ENCODE measurements at regions not wholly inside any gene's neighbourhood (a gene's known extent, or its start where the extent isn't known, plus 50 kb on each side); places are given as distances from the start of the nearest gene placed in this dataset.

GRCh38 chr9:115261656-115262081 is 143.7 kb upstream of the TNC start:
- DNase-seq = no peak

- DNase-seq = peak; percentile 40
These were observed 144.5 kb upstream of the TNC start for GRCh38 chr9:115262477-115262876.

DNA sequence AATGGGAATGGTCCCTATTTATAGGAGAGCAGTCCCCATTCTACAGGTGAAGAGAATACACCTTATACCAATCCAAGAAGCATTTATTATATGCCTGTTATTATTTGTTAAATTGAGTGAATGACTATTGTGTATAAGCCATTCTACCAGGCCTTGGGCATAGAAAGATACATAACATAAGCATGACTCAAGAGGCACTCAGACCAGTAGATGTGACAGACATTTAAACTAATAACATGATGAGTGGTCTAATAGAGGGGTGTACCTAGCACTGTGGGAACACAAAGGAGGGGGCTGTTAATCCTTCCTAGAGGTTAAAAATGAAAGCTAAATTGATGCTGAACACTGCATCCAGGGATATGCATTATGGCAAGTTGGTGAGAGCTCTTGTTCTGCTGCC is 145.0 kb upstream of the TNC start:
- DNase-seq = no peak

DNA sequence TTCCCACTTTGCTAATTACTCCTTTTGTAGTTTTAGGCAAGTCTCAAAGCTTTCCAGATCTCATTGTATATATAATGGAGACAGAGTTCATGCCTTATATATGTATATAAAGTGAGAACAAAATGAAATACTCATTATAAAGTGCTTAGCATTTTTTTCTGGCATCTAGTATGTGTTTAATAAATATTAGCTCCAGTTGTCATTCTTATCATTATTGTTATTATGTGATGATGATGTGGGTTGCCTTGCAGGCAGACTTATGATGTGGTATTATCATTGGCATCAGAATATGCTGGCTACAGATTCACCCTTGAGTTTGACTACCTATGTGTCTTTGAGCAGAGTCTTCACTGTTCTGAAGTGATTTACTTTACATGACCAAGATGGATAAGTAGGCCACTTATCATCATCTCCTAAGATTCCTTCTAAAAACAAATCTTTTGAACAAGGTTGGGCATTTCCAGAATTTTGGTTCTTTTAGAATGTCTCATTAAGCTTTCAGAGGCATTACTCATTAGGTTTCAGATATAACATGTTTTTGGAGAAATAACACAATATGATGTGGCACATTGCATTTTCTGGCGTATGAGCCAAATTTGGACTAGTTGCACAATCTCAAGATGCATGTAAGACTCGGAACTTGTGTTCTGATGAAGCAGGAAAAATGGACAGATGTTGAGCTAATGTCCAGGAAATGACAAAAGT is 145.6 kb upstream of the TNC start:
- no peak for DNase-seq

DNA sequence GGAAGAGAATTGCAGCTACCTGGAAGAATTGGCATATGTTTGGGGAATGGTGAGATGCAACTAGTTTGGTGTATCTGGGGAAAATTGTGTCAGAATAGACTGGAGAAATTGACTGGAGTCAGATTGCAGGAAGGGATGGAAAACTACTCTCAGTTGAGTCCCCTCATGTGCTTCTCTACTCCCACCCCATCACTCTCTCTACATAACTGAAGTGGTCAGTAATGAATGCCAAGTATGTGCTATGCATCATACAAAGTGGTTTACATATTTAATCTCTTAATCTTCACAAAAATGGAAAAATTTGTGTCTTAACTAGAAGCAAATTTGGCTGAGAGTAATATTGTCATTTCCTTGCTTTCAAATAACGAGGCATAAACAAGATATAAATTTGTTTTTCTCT is 146.4 kb upstream of the TNC start:
- DNase-seq = no peak

GRCh38 chr9:115267790-115268189 is 149.8 kb upstream of the TNC start:
- DNase-seq = no peak

DNA sequence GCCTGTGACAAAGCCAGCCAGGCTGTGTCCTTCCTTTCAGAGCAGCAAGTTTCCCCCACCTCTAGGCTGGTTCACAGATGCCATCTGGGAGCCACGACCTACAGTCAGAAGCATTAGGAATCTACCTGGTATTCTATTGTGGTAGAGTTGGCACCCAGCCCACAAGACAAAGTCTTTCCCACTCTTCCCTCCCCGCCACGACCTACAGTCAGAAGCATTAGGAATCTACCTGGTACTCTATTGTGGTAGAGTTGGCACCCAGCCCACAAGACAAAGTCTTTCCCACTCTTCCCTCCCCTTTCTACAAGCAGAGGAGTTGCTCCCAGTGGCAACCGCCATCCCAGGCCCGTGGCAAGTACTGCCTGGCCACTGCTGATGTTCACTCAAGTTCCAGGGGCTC is 157.8 kb upstream of the TNC start:
- no peak for DNase-seq

DNA sequence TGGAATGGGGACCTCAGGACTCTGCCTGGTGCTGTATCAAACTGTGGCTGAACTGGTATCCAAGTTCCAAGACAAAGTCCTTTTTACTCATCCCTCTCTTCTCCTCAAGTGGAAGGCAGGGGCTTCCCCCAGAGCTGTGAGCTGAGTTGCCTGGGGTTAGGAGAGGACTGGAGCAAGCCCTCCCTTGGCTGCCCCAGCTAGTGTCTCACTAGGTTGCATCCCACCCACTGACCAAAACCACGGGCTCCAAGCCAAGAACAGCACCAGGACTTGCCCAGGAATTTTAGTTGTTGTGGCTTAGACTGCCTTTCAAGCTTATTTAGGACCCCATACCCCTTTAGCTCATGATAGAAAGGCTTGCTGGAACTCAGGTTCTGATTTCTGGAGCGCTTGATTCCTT is 158.7 kb upstream of the TNC start:
- no peak for DNase-seq

DNA sequence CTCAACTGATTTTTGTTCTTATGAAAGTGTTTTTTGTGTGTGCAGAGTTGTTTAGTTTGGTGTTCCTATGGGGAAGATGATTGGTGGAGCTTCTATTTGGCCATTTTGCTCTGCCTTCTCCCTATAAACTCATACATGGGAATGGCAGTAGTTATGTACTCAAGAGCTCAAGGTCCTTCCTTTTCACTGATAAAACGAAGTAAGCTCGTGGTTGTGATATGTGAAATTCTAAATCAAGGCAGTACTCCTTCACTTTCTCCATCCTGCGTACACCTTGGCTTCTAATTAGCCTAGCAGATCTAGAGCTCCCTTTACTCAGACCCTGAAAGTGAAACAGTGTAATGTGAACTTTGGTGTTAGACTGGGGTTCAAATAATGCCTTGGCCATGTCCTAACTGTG is 159.3 kb upstream of the TNC start:
- DNase-seq = no peak

- DNase-seq = no peak
These were observed 160.5 kb upstream of the TNC start for GRCh38 chr9:115278326-115279035.

- DNase-seq = no peak
These were observed 165.4 kb upstream of the TNC start for GRCh38 chr9:115283395-115283794.

DNA sequence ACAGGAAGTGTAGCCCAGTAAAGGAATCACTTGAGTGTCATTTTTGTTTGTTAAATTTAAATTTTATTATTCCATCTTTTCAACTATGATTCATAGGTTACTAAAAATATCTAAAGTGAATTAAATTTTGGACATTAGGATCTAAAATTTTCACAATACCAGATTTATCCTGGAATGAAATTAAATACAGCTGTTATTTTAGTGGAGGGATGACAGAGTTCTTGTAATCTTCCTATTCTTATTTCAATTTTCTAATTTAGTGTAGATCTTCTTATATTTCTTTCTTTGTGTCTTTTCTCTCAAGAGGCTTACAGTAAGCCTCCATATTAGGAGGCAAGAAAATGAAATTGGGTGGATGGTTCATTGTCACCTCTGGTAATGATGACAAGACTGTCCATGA is 167.9 kb upstream of the TNC start:
- no peak for DNase-seq

GRCh38 chr9:115286411-115286810 is 168.5 kb upstream of the TNC start:
- DNase-seq = no peak

DNA sequence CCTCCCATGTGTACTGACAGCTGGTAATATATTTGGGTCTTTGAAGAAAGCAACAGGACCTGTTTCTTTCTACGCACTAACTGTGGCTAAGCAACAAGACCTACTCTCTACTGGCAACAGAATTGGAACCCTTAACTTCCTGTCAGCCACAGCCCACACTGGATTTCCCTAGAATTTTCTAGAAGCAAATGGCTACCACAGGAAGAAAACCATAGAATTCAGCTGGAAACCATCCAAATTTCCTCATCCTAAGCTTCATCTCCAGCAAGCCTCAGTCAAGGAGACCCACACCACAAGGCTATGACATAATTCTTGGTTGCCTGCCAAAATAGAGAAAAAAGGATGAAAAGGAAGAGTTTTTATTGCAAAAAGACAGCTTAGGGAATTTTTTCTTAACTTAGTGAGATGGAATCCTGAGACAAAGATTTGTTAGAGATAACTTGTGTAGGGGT is 171.8 kb upstream of the TNC start:
- peak; percentile 19 for DNase-seq

GRCh38 chr9:115291841-115292240 is 173.9 kb upstream of the TNC start:
- DNase-seq = no peak

DNA sequence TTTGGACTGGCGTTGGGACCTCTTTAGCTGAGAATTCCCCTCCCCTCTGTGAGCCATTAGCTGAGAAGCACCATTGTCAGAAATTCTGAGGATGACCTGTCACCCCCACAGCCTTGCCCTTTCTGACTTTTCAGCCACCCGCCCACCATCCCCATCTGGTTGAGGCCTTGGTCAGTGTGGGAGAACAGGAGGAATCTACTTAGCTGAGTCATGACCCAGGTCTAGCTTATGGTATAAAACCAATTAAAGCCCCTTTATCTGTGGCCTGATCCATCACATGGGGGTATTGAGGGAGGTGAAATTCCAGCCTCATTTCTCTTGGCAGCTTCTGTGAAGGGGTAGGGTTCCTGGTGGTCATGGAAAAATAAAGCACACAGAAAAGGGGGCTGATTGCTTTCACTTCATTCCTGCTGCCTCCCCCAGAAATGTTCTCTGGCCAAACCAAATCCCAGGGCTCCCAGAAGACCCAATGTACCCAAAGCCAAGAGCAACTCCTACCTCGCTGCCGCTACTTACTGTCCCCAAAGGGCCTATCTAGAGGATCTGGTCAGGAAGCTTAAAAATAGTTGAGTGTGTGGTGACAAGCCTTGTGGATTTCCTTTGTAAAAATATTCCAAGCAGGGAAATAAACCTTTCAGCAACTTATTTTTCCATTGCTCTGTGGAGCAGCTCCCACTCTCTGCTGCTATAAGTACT is 174.8 kb upstream of the TNC start:
- DNase-seq = no peak

DNA sequence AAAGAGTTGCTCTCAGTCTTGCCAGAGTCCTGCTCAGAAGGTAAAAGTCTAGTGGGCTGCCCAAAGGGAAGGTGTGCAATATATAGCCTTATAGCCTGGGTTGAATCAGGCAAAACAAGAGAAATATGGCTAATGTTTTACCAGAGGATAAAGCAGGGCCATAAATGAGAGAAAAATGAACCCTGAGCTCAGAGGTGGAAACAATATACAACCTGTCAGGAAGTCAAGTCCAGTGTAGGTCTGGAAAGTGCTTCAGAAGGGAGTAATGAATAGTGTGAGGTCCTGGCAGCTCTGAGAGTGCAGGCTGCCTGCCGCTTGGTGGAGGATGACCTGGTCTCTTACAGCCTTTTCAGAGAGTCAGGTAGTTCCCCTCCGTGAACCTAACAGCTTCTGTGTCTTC is 177.8 kb upstream of the TNC start:
- no peak for DNase-seq

DNA sequence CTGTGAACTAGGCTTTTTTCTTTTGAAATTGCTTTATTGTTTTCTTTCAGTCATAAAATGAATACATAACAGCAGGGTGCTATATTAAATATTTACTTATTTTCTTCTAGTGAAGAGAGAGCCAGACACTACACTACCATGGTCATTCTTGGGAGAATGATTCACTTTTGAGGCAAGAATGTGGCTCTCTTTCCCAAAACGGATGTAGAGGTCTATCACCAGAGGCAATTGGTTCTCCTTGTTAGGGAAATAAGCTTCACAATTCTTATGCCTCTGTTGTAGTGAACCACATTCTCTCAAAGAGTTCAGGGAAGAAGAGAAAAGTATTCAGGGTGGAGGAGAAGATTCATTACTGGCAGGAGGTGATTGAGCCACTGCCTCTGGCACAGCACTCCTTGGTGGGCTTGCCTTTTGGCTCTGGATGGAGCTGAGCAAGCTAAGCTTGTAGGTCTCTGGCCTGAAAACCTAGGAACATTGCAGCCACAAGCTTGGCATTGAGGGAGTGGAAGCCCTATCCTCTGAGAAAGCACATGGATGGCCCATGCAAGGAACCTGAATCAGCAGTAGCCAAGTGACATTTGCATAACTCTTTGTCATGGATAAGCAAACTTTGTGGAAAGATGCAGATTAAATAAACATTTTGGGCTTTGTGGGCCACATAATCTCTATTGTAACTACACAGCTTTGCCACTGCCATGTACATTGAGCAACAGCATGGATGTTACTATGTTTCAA is 179.0 kb upstream of the TNC start:
- no peak for DNase-seq

DNA sequence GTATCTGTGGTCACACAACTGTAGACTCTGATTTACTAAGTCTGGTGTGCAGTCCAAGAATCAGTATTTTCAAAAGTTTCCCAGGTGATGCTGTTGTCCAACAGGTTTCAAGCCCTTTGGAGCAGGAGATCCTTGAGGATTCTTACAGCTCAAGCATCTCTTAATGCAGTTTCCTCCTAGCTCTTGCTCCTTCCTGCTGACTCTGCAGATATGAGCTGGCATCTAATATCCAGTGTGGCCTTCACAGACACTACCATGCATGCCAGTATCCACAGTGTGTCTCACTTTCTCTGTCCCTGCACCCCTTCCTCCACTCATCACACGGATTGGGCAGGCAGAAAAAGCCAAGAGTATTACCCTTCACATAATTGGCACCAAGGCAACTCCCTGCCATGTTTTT is 182.2 kb upstream of the TNC start:
- no peak for DNase-seq

GRCh38 chr9:115300874-115301273 is 182.9 kb upstream of the TNC start:
- no peak for DNase-seq

GRCh38 chr9:115301581-115301980 is 183.6 kb upstream of the TNC start:
- DNase-seq = no peak

GRCh38 chr9:115305543-115305942 is 187.6 kb upstream of the TNC start:
- no peak for DNase-seq

- no peak for DNase-seq
These were observed 188.9 kb upstream of the TNC start for GRCh38 chr9:115306865-115307264.
